ENCODE measurements at regions not wholly inside any gene's neighbourhood (a gene's known extent, or its start where the extent isn't known, plus 50 kb on each side); places are given as distances from the start of the nearest gene placed in this dataset.

GRCh38 chr4:62953752-62954151 lies 1455.5 kb downstream of the TECRL start:
- Histone ChIP-seq H3K27me3 (no peaks in the 10 kb centered on the region), H3K4me3 (no peak overlapping the region), H3K9me3 (no peaks in the 10 kb centered on the region), H3K36me3 (no peaks in the 10 kb centered on the region), H3K4me1 (no peaks in the 10 kb centered on the region), H3K27ac (no peak overlapping the region)
- TF ChIP-seq CTCF (IDR thresholded peaks at IDR 0.05), result no peak
- DNase-seq (no peak), ATAC-seq (no peak)
- intact Hi-C loops (cut with DNase I), result no loop called here

GRCh38 chr4:62952366-62952765 lies 1456.9 kb downstream of the TECRL start:
- no peak overlapping the region for H3K4me3 ChIP-seq
- no peaks in the 10 kb centered on the region for H3K4me1 ChIP-seq
- no peaks in the 10 kb centered on the region for H3K27me3 ChIP-seq
- no peaks in the 10 kb centered on the region for H3K9me3 ChIP-seq
- DNase-seq (no peak), ATAC-seq (no peak)
- H3K36me3 ChIP-seq, result no peaks in the 10 kb centered on the region
- H3K27ac ChIP-seq, result no peak overlapping the region
- TF ChIP-seq CTCF (IDR thresholded peaks at IDR 0.05), result no peak
- intact Hi-C loops (cut with DNase I), result no loop called here

GRCh38 chr4:62948108-62948507 lies 1461.1 kb downstream of the TECRL start:
- no peak overlapping the region for H3K4me3 ChIP-seq
- no peak overlapping the region for H3K27ac ChIP-seq
- H3K4me1 ChIP-seq, result no peaks in the 10 kb centered on the region
- H3K36me3 ChIP-seq, result no peaks in the 10 kb centered on the region
- no peak for TF ChIP-seq CTCF (IDR thresholded peaks at IDR 0.05)
- H3K27me3 ChIP-seq, result no peaks in the 10 kb centered on the region
- DNase-seq (no peak), ATAC-seq (no peak)
- intact Hi-C loops (cut with DNase I), result no loop called here
- H3K9me3 ChIP-seq, result no peaks in the 10 kb centered on the region

GRCh38 chr4:62940229-62940628 lies 1469.0 kb downstream of the TECRL start:
- H3K27ac ChIP-seq, result no peak overlapping the region
- ATAC-seq (no peak), DNase-seq (no peak)
- intact Hi-C loops (cut with DNase I), result no loop called here
- no peak overlapping the region for H3K4me3 ChIP-seq
- peaks cover 0 to 14% of the 10 kb centered on the region in 2 donors for H3K9me3 ChIP-seq
- no peaks in the 10 kb centered on the region for H3K27me3 ChIP-seq
- no peaks in the 10 kb centered on the region for H3K36me3 ChIP-seq
- no peak for TF ChIP-seq CTCF (IDR thresholded peaks at IDR 0.05)
- H3K4me1 ChIP-seq, result no peaks in the 10 kb centered on the region

- Histone ChIP-seq H3K36me3 (no peaks in the 10 kb centered on the region), H3K27me3 (no peaks in the 10 kb centered on the region), H3K9me3 (peaks cover 0 to 9% of the 10 kb centered on the region in 2 donors), H3K4me1 (no peaks in the 10 kb centered on the region), H3K4me3 (no peak overlapping the region), H3K27ac (no peak overlapping the region)
- DNase-seq (no peak), ATAC-seq (no peak)
- intact Hi-C loops (cut with DNase I), result no loop called here
- TF ChIP-seq CTCF (IDR thresholded peaks at IDR 0.05), result no peak
Measured at GRCh38 chr4:62930884-62931283, 1478.4 kb downstream of the TECRL start.
